Mesothelial cell of epicardium (in vitro differentiated cells): ENCODE measurements at regions not wholly inside any gene's neighbourhood (a gene's known extent, or its start where the extent isn't known, plus 50 kb on each side); places are given as distances from the start of the nearest gene placed in this dataset.

Source experiments
- DNase-seq, 2 experiments: peaks; one replicate each; pipeline ENCODE4 v3.0.0; 2021; ENCODE audit warnings: low spot score in 2 of 2; ENCODE audit not compliant: unreplicated experiment in 2 of 2
- H3K27ac Mint-ChIP-seq: 2 replicates; pipeline ENCODE4 v1.8.0; 2021; ENCODE audit warnings: mixed read lengths
- H3K27me3 Mint-ChIP-seq: 2 replicates; pipeline ENCODE4 v1.8.0; 2021; ENCODE audit warnings: low read depth, mixed read lengths
- H3K36me3 Mint-ChIP-seq: 2 replicates; pipeline ENCODE4 v1.8.0; 2021; ENCODE audit warnings: mixed read lengths
- H3K4me1 Mint-ChIP-seq: 2 replicates; pipeline ENCODE4 v1.8.0; 2021; ENCODE audit warnings: mixed read lengths
- H3K4me3 Mint-ChIP-seq: 2 replicates; pipeline ENCODE4 v1.8.0; 2021; ENCODE audit warnings: mild to moderate bottlenecking, moderate library complexity, mixed read lengths
- H3K9me3 Mint-ChIP-seq: 2 replicates; pipeline ENCODE4 v1.8.0; 2021; ENCODE audit warnings: mixed read lengths
- CTCF ChIP-seq: fragments of 200-600 bp; sonication (generic); IDR thresholded peaks from one replicate; pipeline ENCODE4 v1.5.0; 2021; ENCODE audit warnings: antibody characterized with exemption; ENCODE audit not compliant: unreplicated experiment

- H3K9me3 Mint-ChIP-seq: no peaks in the 10 kb centered on the region
These were observed 51.4 kb upstream of the NECTIN1 start for GRCh38 chr11:119780222-119780953.

GRCh38 chr11:119779195-119780071 is 50.4 kb upstream of the NECTIN1 start:
- Mint-ChIP-seq H3K36me3 (no peaks in the 10 kb centered on the region), H3K27me3 (peaks cover 23% of the 10 kb centered on the region), H3K4me3 (no peak overlapping the region), H3K4me1 (peaks cover 21% of the 10 kb centered on the region), H3K9me3 (no peaks in the 10 kb centered on the region), H3K27ac (no peak overlapping the region)
- no peak for DNase-seq
- no peak for TF ChIP-seq CTCF

More at GRCh38 chr11:119780222-119780953, 51.4 kb upstream of the NECTIN1 start:
- Mint-ChIP-seq H3K4me3 (no peak overlapping the region), H3K4me1 (peaks cover 21% of the 10 kb centered on the region), H3K36me3 (no peaks in the 10 kb centered on the region), H3K27me3 (peaks cover 21% of the 10 kb centered on the region), H3K27ac (no peak overlapping the region)
- DNase-seq: no peak
- TF ChIP-seq CTCF: no peak
